ENCODE measurements at regions not wholly inside any gene's neighbourhood (a gene's known extent, or its start where the extent isn't known, plus 50 kb on each side); places are given as distances from the start of the nearest gene placed in this dataset.
"Not testable (repeated sequence)": the region's sequence is repeated elsewhere in the genome, so short reads cannot be mapped to it uniquely, and the experiment has no call there.

- Histone ChIP-seq H3K4me3 (ENCODE audit: severe bottlenecking) (no peak overlapping the region), H3K4me1 (ENCODE audit: insufficient read depth, poor library complexity, severe bottlenecking) (no peaks in the 10 kb centered on the region), H3K27ac (ENCODE audit: poor library complexity, severe bottlenecking) (no peak overlapping the region), H3K27me3 (ENCODE audit: insufficient read depth, poor library complexity, severe bottlenecking) (no peaks in the 10 kb centered on the region), H3K36me3 (ENCODE audit: low read depth) (no peaks in the 10 kb centered on the region), H3K9me3 (ENCODE audit: severe bottlenecking) (no peaks in the 10 kb centered on the region)
- TF ChIP-seq CTCF (IDR thresholded peaks at IDR 0.05; ENCODE audit: poor library complexity, severe bottlenecking), result peak; percentile 41
- no peak for ATAC-seq (ENCODE audit: low read depth)
- DNase-seq (ENCODE audit: low spot score), result no peak
Observed at GRCh38 chrX:94288325-94288724, 614.3 kb downstream of the FAM133A start.

GRCh38 chrX:94288972-94289371 lies 615.0 kb downstream of the FAM133A start:
- TF ChIP-seq CTCF (IDR thresholded peaks at IDR 0.05; ENCODE audit: poor library complexity, severe bottlenecking), result no peak
- no peaks in the 10 kb centered on the region for H3K9me3 ChIP-seq (ENCODE audit: severe bottlenecking)
- no peaks in the 10 kb centered on the region for H3K4me1 ChIP-seq (ENCODE audit: insufficient read depth, poor library complexity, severe bottlenecking)
- H3K27me3 ChIP-seq (ENCODE audit: insufficient read depth, poor library complexity, severe bottlenecking), result no peaks in the 10 kb centered on the region
- DNase-seq (ENCODE audit: low spot score) (no peak), ATAC-seq (ENCODE audit: low read depth) (no peak)
- H3K4me3 ChIP-seq (ENCODE audit: severe bottlenecking), result no peak overlapping the region
- no peak overlapping the region for H3K27ac ChIP-seq (ENCODE audit: poor library complexity, severe bottlenecking)
- H3K36me3 ChIP-seq (ENCODE audit: low read depth), result no peaks in the 10 kb centered on the region

- Histone ChIP-seq H3K4me1 (ENCODE audit: insufficient read depth, poor library complexity, severe bottlenecking) (no peaks in the 10 kb centered on the region), H3K9me3 (ENCODE audit: severe bottlenecking) (no peaks in the 10 kb centered on the region), H3K27me3 (ENCODE audit: insufficient read depth, poor library complexity, severe bottlenecking) (no peaks in the 10 kb centered on the region), H3K27ac (ENCODE audit: poor library complexity, severe bottlenecking) (no peak overlapping the region), H3K4me3 (ENCODE audit: severe bottlenecking) (no peak overlapping the region), H3K36me3 (ENCODE audit: low read depth) (no peaks in the 10 kb centered on the region)
- no peak for DNase-seq (ENCODE audit: low spot score)
- no peak for ATAC-seq (ENCODE audit: low read depth)
- TF ChIP-seq CTCF (IDR thresholded peaks at IDR 0.05; ENCODE audit: poor library complexity, severe bottlenecking), result no peak
Observed at GRCh38 chrX:94302446-94302845, 628.4 kb downstream of the FAM133A start.

- ATAC-seq (ENCODE audit: low read depth), result no peak
- H3K36me3 ChIP-seq (ENCODE audit: low read depth), result no peaks in the 10 kb centered on the region
- TF ChIP-seq CTCF (IDR thresholded peaks at IDR 0.05; ENCODE audit: poor library complexity, severe bottlenecking), result no peak
Observed at GRCh38 chrX:94329182-94329581, 655.2 kb downstream of the FAM133A start.

GRCh38 chrX:94341730-94342129 lies 667.7 kb downstream of the FAM133A start:
- H3K4me1 ChIP-seq (ENCODE audit: insufficient read depth, poor library complexity, severe bottlenecking); DNase-seq (ENCODE audit: low spot score); H3K4me3 ChIP-seq (ENCODE audit: severe bottlenecking); H3K9me3 ChIP-seq (ENCODE audit: severe bottlenecking); H3K36me3 ChIP-seq (ENCODE audit: low read depth); H3K27me3 ChIP-seq (ENCODE audit: insufficient read depth, poor library complexity, severe bottlenecking); H3K27ac ChIP-seq (ENCODE audit: poor library complexity, severe bottlenecking); ATAC-seq (ENCODE audit: low read depth): not testable (repeated sequence)

More at GRCh38 chrX:94329182-94329581, 655.2 kb downstream of the FAM133A start:
- no peak for DNase-seq (ENCODE audit: low spot score)
- no peak overlapping the region for H3K4me3 ChIP-seq (ENCODE audit: severe bottlenecking)
- H3K9me3 ChIP-seq (ENCODE audit: severe bottlenecking), result no peaks in the 10 kb centered on the region
- no peak overlapping the region for H3K27ac ChIP-seq (ENCODE audit: poor library complexity, severe bottlenecking)
- H3K27me3 ChIP-seq (ENCODE audit: insufficient read depth, poor library complexity, severe bottlenecking), result no peaks in the 10 kb centered on the region
- no peaks in the 10 kb centered on the region for H3K4me1 ChIP-seq (ENCODE audit: insufficient read depth, poor library complexity, severe bottlenecking)
